Glomerular endothelial cell (primary cell): ENCODE measurements at regions not wholly inside any gene's neighbourhood (a gene's known extent, or its start where the extent isn't known, plus 50 kb on each side); places are given as distances from the start of the nearest gene placed in this dataset.

ENCODE experiments used
- DNase-seq: peaks from one replicate; pipeline ENCODE4 v3.0.0-alpha.2; 2011; ENCODE audit warnings: low read depth, low spot score; ENCODE audit errors: extremely low read depth

DNA sequence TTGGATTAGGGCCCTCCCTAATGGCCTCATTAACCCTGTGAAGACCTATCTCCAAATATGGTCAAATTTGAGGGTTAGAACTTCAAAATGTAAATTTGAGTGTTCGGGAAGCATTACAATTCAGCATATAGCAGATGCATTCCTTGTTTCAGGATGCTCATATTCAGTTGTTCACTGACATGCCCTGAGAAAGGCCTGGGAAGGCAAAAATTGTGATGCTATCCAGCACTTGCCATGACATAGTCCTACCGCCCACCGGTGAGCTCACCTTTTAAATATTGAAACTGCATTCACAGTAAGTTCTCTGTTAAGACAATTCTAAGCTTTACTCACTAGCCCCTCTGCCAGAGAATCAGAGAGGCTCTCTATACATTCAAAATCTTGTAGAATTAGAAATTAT lies 300.3 kb upstream of the CCDC54 start:
- no peak for DNase-seq

DNA sequence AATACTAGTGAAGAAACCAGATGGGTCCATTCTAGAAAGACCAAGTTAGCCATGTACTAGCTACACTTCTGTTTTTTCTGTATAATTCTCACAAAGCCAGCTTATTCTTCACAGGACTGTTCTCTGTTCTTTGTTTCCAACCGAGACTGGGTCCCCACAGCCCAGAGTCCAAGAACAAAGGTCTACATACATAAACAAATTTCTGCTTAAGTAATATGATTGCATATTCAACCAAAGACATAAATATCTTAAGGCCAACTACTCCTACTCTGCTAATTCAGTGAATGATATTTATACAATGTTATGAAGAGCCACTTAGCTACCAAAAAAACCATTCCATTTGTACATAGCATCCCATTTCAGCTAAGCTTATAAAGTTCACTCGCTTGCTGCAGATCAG lies 299.8 kb upstream of the CCDC54 start:
- no peak for DNase-seq

DNA sequence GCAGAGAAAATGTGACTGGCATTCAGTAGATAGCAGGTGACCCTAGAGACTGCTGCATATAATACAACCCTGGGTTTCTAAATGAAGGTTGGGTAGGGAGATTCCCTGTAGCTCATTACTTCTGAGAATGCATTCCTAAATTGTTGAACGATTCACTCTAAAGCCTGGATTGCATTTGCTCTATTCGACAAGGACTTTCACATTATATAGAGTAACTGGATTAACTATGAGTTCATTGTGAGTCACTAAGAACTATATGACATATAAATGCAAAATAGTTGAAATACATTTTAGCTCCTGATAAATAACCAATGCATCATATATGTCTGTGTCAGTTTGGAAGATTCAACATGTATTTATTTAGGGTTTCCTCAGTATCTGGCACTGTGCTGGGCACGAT lies 294.7 kb upstream of the CCDC54 start:
- DNase-seq = no peak

DNA sequence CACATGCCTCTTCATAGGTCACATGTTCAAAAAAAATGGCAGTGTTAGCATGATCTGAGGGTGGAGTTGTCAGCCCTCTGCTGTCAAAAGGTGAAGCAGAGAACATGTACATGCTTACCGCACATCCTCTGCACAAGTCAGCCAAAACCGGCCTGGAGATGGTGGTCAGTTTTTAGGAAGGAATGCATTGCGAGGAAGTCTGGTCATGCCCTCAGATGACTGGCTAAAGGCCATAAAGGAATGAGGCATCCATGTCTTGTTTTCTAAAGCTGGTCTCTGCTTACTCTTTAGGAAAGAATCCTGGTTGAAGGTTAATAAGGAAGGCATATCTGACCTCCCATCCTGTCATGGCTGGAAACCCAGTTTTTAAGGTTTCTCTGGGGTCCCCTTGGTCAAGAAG lies 292.0 kb upstream of the CCDC54 start:
- DNase-seq = no peak

DNA sequence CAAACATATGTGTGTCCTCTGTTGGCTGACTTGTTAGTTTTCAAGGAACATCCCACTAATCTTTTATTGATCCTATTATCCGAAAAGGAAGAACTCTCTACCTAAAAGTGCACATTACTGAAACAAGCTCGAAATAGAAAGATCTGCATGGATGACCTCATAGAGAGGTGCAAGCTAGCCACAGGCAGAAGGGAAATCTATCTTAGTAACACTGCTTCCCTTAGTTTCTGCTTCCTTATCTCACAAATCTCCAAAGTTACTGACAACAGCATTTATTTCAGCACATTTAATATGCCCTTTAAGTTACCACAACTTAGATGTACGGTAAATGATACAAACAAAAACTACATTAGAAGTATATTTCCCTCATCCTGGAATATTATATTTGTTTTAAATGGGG lies 285.1 kb upstream of the CCDC54 start:
- DNase-seq = no peak

DNA sequence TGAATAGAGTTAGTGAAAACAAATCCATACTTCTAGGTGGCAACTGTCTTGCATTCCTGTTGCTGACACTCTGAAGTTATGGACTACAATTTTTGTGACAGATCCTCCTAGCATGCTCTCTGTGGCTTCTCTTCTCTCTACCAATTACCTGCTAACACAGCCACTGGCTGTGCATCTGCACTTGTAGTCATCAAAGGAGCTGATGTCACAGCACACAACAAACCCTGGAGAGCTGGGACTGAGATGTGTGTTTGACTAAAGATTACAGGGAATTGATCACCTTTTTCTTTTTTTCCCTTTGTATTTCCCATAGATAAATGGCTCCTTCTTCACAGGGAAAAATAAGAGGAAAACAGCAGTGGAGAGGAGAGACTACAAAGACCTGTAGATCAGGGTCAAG lies 278.4 kb upstream of the CCDC54 start:
- DNase-seq = no peak

DNA sequence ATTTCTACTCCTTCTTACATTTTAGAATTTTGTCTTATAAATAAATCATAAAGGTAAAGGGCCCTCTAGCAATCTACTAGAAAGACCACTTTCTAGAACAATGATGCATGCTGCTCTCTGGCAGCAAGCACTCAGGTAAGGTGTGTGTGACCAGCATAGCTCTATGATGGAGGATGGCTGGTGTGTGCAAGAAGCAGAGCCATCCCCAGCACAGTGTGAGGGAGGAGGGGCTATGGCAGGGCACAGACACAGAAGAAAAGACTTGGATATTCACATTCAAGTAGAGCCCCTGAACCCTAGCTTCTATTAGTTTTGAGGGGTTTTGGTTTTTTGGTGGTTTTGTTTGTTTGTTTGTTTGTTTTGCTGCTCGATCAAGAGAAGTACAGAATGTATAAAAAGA lies 277.1 kb upstream of the CCDC54 start:
- DNase-seq = no peak

DNA sequence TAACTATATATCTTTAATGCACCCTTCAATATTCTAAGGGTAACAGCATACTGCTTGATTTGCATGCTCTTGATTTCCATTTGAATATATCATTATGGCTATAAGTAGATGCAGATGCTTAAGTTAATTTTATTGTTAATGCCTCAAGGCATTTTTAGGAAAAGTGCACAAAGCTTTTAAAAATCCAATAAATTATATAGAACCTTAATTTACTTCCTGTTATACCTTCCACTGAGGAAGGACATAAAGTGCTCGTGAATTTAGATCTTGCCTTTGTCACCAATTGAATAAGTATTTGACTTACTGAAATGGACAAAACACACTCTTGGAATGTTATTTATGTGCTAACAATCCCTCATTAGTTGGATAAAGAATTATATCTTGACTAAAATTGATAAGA lies 276.7 kb upstream of the CCDC54 start:
- no peak for DNase-seq

DNA sequence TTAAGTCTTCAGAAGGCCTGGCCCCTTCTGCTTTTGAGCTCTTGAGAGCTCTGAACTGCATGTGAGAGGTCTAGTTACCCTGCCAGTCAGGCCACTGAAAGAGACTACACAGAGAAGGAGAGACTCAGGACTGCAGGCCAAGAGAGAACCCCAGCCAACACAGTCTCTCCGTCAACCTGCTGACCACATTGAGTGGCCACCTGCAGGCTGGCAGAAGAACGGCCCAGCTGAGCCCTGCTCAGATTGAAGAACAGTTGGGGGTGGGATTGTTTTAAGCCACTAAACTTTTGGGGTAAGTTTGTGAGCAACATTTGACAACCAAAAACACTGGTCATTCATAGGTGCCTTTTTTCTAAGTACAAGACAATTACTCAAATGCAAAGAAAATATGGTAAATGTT lies 273.5 kb upstream of the CCDC54 start:
- DNase-seq = no peak

DNA sequence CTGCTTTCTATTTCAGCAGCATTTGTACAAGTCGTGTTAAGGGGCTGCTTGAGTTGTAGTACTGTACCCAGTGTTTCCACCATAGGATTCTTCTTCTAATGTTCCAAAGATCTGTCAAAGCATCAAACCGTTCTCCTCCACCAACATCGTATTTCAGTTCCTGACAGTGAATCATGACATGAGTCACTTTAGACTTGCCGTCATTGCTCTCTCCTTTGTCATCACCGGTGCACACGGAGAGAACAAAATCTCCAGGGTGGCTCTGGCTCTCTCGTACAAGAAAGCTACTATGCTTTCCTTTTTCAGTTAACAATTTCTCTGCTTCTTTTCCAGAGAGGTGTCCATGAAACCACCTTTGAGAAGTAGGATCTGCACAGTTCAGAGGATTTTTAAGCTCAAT lies 270.9 kb upstream of the CCDC54 start:
- no peak for DNase-seq

DNA sequence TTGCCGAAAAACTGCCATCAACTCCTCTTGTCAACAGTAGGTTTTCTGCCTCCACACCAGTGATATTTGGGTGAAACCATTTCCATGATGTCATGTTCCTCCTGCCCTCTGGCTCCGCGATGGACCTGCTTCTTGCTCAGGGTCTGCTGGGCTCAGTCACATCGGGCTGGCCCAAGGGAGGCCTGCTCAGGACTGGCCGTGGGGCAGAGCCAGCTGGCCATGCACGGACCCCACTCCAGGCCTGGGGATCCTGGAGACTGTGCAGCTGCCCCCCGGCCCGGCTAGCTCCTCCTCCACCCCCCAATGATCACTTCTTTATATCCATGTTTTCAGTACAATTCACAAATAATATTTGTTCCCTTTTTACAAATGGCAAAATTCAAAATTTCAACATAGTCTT lies 270.3 kb upstream of the CCDC54 start:
- DNase-seq = no peak

DNA sequence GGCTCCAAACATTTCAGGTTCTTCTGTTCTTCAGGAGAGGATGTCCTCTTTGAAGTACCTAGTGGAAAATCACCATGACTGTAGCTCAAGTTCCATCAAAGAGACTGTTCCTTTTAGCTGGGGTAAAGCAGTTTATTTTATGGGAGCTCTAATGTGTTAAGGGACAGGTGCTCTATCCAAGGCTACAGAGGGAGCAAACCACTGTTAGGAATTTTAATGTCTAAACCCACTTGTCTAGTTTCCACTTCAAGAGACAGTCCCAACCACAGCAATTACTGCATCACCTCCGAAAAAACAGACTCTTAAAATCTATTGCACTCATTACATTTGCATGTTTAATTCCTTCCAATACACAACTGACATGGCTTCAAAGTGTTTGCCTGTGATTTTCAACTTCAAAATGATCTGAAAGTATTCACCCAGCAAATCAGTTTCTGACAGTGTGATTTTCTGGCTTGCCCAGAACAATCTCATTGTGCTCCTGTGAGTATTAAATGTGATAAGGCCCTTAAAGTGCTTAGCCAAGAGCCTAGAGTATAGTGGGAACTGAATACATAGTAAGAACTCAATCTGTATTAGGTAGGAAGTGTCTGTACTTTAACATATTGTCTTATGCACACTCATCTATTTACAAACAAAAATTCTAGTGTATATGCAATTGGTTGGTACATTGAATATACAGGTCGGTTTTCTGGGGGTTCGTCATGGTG lies 266.5 kb upstream of the CCDC54 start:
- DNase-seq = no peak

DNA sequence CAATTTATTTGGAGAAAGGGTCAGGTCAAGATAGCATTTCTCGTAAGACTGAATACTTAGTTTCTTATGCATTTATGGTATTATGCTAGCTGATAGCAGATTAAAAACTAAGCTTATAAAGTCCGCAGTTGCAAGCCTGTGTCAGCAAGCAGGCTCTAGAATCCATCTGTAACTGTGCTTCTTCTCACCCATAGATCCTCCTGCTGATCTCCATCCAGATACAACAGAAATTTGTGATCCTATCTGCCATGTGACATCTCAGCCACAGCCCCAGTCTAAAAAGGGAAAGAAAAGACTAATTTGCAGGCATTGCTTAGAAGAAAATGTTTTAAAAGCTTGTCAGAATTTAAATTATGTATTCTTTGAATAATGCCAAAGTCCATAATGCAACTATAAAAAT lies 265.4 kb upstream of the CCDC54 start:
- DNase-seq = no peak

DNA sequence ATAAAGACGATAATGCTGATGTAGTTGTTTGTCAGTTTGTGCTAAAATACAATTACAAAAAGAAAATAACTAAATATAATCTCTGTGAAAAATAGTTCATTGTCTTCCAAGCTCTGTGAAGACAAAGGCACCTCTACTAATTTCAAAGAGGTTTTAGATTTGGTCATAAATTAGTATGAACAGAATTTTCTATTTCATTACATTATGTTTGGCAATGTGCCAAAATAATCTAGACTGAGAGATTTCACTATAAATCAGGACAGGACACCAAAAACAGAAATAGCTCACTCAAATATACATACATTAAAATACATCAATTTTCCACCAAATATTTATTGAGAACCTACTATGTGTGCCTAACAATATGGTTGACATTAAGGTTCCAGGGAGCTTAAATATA lies 264.9 kb upstream of the CCDC54 start:
- no peak for DNase-seq

DNA sequence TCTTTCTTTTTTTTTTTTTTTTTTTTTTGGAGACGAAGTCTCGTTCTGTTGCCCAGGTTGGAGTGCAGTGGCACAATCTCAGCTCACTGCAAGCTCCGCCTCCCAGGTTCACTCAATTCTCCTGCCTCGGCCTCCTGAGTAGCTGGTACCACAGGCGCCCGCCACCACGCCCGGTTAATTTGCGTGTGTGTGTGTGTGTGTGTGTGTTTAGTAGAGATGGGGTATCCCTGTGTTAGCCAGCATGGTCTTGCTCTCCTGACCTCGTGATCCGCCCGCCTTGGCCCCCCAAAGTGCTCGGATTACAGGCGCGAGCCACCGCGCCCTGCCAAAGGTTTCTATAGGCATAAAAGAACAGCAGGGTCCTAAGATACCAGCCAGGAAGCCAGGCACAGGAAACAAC lies 261.0 kb upstream of the CCDC54 start:
- no peak for DNase-seq

DNA sequence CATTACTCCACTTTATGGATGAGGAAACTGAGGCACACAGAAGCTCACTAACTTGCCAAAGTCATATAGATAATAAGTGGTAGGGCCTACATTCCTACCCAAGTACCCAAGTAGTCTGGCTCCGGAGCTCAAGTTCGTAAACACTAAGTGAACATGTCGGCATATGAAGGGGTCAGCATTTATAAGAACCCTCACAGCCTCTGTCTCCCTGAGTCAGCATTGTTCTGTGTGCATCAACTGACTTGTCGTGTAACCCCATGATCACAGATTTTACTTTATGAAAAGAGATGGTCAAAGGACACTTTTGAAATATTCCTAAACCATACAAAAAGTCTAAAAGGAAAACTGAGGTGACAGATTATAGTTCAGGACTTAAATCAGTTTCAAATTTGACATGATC lies 260.1 kb upstream of the CCDC54 start:
- DNase-seq = no peak

DNA sequence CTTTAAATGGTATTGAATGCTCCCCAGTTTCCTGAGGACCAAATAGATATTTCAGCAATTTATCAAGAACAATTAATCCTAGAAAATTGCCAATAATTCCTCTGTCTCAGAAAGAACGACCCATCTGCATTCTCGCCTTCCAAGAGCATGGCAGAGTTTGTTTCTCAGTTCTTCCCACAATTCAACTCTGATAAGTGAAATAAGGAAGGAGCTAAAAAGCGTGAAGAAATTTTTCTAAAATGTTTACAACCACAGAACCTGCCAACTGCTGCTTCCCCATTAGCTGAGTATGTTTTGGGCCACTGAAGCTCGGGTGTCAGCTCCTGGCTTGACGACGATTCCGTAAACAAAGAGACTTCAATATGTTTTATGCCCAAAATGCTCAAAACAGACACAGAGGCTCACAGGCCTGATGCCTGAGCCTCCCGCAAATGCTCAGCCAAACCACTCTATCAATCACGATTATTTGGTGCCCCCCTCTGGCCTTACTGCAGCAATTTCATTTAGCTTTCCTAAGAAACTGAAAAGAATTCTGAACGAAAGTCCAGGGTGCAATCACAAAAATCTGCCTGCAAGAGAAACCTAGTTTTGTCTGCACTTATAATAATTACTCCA lies 259.2 kb upstream of the CCDC54 start:
- DNase-seq = peak; percentile 33

DNA sequence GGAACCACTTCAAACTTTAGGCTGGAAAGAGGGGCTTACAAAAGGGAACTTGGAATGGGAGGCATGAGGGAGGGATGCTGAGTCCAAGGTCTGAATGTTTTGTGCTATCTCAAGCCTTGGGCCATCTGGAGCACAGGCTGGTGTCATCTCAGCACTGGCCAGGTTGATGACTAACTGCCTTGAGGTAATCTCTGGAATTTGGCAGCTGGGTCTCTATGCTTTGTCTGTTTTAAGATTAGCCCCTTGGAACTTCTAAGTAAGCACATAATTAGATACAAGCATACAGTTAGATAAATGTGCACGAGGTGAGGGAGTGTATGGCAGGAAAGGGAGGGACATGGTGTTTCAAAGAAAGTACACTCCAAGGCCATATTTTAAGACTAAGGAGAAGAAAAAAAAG lies 252.4 kb upstream of the CCDC54 start:
- no peak for DNase-seq

DNA sequence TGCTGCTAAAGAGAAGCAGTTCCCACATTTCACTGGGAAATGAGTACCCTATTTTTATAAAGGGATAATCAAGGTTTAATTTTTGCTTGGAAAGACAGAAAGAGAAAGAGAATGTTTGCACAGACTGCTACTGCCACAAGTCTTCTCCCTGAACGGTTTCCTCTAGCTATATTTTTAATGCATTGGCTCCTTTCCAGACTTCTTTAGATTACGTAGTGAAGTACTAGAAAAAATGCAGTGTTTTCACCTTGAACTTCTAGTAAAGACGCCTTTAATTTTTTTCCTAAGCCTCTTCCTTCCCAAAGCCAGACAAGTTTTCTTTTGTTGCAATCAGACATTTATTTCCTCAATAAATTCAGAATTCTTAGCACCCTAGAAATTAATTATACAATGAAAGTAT lies 248.3 kb upstream of the CCDC54 start:
- no peak for DNase-seq

DNA sequence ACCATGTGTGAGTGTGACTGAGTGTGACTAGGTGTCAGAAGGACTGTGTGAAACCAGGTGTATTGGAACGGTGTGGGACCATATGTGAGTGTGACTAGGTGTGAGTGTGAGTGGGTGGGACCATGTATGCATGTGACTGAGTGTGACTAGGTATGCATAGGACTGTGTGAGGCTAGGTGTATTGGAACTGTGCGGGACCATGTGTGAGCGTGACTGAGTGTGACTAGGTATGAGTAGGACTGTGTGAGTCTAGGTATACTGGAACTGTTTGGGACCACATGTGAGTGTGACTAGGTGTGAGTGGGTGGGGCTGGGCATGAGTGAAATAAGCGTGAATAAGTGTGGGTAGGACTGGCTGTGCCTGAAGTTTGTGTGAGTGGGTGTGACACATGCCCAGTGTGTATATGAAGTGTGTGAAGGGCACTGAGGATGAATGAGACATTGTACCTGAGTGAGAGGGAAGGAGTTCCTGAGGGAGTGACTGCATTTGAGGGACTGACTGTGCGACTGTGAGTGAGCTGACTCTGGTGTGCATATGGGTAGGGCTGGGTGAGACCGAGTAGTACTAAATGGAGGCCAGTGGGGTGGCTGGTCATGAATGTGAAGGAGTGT lies 247.0 kb upstream of the CCDC54 start:
- DNase-seq = no peak

DNA sequence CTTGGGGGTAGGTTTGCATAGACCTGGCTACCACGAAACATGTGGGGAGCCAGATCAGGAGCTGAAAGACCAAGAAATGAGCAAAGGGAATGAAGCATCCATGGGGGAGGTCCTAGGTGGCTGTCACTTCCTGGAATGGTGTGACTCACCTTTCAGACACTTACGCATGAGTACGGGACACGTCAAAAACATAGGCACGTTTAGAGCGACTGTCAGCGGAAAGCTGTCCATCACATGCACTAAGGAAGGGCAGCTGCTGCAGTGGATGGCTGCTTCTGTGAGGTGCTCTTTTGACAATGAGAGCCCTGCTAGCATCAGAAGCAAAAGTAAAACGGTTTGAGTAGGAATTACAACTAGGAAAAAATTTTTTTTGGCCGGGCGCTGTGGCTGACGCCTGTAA lies 244.6 kb upstream of the CCDC54 start:
- no peak for DNase-seq

DNA sequence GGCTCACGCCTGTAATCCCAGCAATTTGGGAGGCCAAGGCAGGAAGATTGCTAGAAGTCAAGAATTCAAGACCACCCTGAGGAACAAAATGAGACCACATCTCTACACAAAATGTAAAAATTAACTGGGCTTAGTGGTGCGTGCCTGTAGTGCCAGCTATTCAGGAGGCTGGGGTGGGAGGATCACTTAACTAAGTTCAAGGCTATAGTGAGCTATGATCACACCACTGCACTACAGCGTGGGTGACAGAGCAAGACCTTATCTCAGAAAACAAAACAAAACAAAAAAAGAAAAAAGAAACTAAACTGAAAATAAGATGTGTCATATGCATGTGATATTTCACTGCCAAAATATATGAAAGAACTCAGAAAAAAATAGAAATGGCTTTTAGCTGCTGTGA lies 243.3 kb upstream of the CCDC54 start:
- DNase-seq = no peak

DNA sequence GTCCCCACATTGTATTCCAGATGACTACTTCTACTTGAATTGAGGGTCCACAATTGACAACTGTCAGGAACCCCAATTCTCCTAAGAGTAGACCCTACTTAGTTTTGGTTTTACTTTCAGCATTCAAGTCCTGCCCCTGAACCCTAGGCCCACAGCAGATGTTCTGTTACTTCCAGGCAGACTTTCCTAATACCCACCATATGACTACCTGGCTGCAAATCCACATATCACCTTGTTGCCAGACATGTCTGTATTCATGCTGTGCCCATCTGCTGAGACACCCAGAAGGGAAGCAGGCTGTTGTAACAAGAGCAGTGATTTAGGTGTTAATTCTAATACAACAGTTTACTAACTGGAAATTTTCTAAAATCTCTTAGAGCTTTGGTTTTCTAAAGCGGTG lies 235.1 kb upstream of the CCDC54 start:
- DNase-seq = no peak
